ENCODE measurements at regions not wholly inside any gene's neighbourhood (a gene's known extent, or its start where the extent isn't known, plus 50 kb on each side); places are given as distances from the start of the nearest gene placed in this dataset.
A peak's percentile ranks its signal among the peaks of the same experiment; 100 is the strongest.

DNA sequence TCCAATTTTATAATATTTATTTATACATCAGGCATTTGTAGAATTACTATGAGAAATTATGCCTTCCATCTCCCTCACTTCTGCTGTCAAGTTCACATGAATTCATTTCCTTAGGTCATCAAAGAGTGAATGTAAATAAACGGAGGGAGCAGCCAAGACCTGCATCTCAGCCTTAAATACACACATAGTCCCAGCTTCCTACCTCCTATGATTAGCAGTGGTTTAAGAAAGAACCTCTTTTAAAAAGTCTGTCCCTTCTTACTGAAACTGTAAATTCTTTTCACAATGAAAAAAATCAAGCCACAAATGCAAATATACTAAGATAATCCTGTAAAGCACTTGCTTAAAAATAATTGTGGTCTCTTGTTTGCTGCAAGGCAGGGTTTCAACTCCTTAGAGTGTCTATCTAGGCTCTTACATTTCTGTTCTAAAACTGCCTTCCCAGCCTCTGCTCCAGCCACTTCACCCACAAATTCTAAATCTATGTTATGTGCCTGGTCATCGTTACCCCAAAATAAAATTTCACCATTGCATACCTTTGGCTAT lies 532.7 kb upstream of the FSHR start:
- Histone ChIP-seq H3K4me1 (ENCODE audit: control insufficient read depth, insufficient read depth, low read length) (no peaks in the 10 kb centered on the region), H3K4me3 (ENCODE audit: low read length) (no peak overlapping the region), H3K27me3 (ENCODE audit: control insufficient read depth, insufficient read depth, low read length, poor library complexity, severe bottlenecking) (no peaks in the 10 kb centered on the region), H3K9ac (ENCODE audit: extremely low read depth, low read length, poor library complexity, severe bottlenecking) (no peak overlapping the region), H3K9me3 (ENCODE audit: control insufficient read depth, low read length) (no peaks in the 10 kb centered on the region), H3K27ac (ENCODE audit: low read depth, low read length) (no peak overlapping the region), H3K36me3 (ENCODE audit: control insufficient read depth, insufficient read depth, low read length) (no peaks in the 10 kb centered on the region)
- WGBS, 2 experiments (ENCODE audit: insufficient coverage in 1 of 2, insufficient read length in 1 of 2) = 81 to 100% methylated on average over 1 to 2 of the region's 2 CpGs
- Mint-ChIP-seq H3K9me3 (no peaks in the 10 kb centered on the region), H3K27me3 (ENCODE audit: insufficient read depth) (no peaks in the 10 kb centered on the region), H3K36me3 (ENCODE audit: low read depth) (no peaks in the 10 kb centered on the region), H3K4me1 (peaks cover 3% of the 10 kb centered on the region), H3K27ac (no peak overlapping the region), H3K4me3 (no peak overlapping the region)
- DNase-seq = no peak
- TF ChIP-seq, protein P1, sequence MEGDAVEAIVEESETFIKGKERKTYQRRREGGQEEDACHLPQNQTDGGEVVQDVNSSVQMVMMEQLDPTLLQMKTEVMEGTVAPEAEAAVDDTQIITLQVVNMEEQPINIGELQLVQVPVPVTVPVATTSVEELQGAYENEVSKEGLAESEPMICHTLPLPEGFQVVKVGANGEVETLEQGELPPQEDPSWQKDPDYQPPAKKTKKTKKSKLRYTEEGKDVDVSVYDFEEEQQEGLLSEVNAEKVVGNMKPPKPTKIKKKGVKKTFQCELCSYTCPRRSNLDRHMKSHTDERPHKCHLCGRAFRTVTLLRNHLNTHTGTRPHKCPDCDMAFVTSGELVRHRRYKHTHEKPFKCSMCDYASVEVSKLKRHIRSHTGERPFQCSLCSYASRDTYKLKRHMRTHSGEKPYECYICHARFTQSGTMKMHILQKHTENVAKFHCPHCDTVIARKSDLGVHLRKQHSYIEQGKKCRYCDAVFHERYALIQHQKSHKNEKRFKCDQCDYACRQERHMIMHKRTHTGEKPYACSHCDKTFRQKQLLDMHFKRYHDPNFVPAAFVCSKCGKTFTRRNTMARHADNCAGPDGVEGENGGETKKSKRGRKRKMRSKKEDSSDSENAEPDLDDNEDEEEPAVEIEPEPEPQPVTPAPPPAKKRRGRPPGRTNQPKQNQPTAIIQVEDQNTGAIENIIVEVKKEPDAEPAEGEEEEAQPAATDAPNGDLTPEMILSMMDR (conservative IDR thresholded peaks at IDR 0.05) = no peak

DNA sequence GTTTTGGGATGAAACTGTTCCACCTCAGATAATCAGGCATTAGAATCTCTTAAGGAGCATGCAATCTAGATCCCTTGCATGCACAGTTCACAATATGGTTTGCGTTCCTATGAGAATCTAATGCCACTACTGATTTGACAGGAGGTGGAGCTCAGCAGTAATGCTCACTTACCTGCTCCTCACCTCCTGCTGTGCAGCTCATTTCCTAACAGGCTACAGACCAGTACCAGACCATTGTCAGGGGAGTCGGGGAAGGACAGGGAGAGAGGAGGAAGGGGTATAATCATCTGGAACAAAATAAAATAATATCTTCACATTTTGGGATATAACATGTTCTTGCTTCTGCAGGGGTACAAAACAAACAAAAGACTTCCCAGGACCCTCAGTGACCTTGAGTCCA lies 532.0 kb upstream of the FSHR start:
- TF ChIP-seq, protein P1 (conservative IDR thresholded peaks at IDR 0.05) = no peak
- DNase-seq = peak; percentile 73
- H3K9me3 ChIP-seq (ENCODE audit: control insufficient read depth, low read length) = no peaks in the 10 kb centered on the region
- WGBS, 2 experiments (ENCODE audit: insufficient coverage in 1 of 2, insufficient read length in 1 of 2) = 60 to 93% methylated on average over 1 of the region's 2 CpGs
- no peaks in the 10 kb centered on the region for H3K36me3 ChIP-seq (ENCODE audit: control insufficient read depth, insufficient read depth, low read length)
- Mint-ChIP-seq H3K9me3 (no peaks in the 10 kb centered on the region), H3K27ac (no peak overlapping the region), H3K4me1 (peaks cover 3% of the 10 kb centered on the region), H3K27me3 (ENCODE audit: insufficient read depth) (no peaks in the 10 kb centered on the region), H3K36me3 (ENCODE audit: low read depth) (no peaks in the 10 kb centered on the region), H3K4me3 (no peak overlapping the region)
- H3K9ac ChIP-seq (ENCODE audit: extremely low read depth, low read length, poor library complexity, severe bottlenecking) = no peak overlapping the region
- no peaks in the 10 kb centered on the region for H3K27me3 ChIP-seq (ENCODE audit: control insufficient read depth, insufficient read depth, low read length, poor library complexity, severe bottlenecking)
- H3K27ac ChIP-seq (ENCODE audit: low read depth, low read length) = no peak overlapping the region
- no peaks in the 10 kb centered on the region for H3K4me1 ChIP-seq (ENCODE audit: control insufficient read depth, insufficient read depth, low read length)
- no peak overlapping the region for H3K4me3 ChIP-seq (ENCODE audit: low read length)

- Histone ChIP-seq H3K4me3 (ENCODE audit: low read length) (no peak overlapping the region), H3K27me3 (ENCODE audit: control insufficient read depth, insufficient read depth, low read length, poor library complexity, severe bottlenecking) (no peaks in the 10 kb centered on the region), H3K27ac (ENCODE audit: low read depth, low read length) (no peak overlapping the region), H3K36me3 (ENCODE audit: control insufficient read depth, insufficient read depth, low read length) (no peaks in the 10 kb centered on the region), H3K9ac (ENCODE audit: extremely low read depth, low read length, poor library complexity, severe bottlenecking) (no peak overlapping the region), H3K4me1 (ENCODE audit: control insufficient read depth, insufficient read depth, low read length) (no peaks in the 10 kb centered on the region), H3K9me3 (ENCODE audit: control insufficient read depth, low read length) (no peaks in the 10 kb centered on the region)
- Mint-ChIP-seq H3K36me3 (ENCODE audit: low read depth) (no peaks in the 10 kb centered on the region), H3K4me1 (peaks cover 14% of the 10 kb centered on the region), H3K27ac (no peak overlapping the region), H3K4me3 (no peak overlapping the region), H3K27me3 (ENCODE audit: insufficient read depth) (no peaks in the 10 kb centered on the region), H3K9me3 (no peaks in the 10 kb centered on the region)
- DNase-seq = no peak
- TF ChIP-seq, protein P1 (conservative IDR thresholded peaks at IDR 0.05) = no peak
- WGBS, 2 experiments (ENCODE audit: insufficient coverage in 1 of 2, insufficient read length in 1 of 2) = 96% methylated on average over 1 of the region's 1 CpG; no CpG with 5 or more reads in 1 of the 2 experiments
Measured at GRCh38 chr2:49677227-49677626, 522.9 kb upstream of the FSHR start.
